Retinal pigment epithelial cell (primary cell): ENCODE measurements at regions not wholly inside any gene's neighbourhood (a gene's known extent, or its start where the extent isn't known, plus 50 kb on each side); places are given as distances from the start of the nearest gene placed in this dataset.

Experiments used
- DNase-seq: peaks from one replicate; pipeline ENCODE4 v3.0.0-alpha.2; 2010; ENCODE audit warnings: low read depth
- H3K4me3 ChIP-seq: 2 replicates; pipeline ENCODE4 v1.5.1; 2011; ENCODE audit warnings: mild to moderate bottlenecking, low read length, control low read depth, moderate library complexity
- TF ChIP-seq, protein P1 (sequence below): conservative IDR thresholded peaks from 2 replicates; pipeline ENCODE4 v1.5.1; 2011; ENCODE audit warnings: low read depth, low read length, control low read depth, inconsistent platforms

DNA sequence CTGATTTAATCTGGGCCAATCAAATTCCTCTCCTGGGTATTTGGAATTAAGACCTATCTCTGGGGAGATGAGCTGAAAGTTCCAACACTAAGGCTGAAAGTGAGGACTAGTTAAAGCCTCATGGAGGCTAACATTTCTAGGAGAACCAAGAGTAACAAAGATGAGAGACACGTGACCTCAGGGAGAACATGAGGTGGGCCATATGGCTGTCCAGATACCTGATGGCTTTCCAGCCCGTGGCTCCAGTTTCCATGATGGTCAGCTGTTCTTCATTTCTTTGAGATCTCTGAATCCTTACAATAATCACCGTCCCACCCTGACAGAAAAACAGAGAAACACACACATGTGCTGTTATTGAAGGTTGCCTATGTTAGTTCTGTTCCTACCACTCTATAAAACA lies 66.1 kb downstream of the LEPR start:
- TF ChIP-seq, protein P1, sequence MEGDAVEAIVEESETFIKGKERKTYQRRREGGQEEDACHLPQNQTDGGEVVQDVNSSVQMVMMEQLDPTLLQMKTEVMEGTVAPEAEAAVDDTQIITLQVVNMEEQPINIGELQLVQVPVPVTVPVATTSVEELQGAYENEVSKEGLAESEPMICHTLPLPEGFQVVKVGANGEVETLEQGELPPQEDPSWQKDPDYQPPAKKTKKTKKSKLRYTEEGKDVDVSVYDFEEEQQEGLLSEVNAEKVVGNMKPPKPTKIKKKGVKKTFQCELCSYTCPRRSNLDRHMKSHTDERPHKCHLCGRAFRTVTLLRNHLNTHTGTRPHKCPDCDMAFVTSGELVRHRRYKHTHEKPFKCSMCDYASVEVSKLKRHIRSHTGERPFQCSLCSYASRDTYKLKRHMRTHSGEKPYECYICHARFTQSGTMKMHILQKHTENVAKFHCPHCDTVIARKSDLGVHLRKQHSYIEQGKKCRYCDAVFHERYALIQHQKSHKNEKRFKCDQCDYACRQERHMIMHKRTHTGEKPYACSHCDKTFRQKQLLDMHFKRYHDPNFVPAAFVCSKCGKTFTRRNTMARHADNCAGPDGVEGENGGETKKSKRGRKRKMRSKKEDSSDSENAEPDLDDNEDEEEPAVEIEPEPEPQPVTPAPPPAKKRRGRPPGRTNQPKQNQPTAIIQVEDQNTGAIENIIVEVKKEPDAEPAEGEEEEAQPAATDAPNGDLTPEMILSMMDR = no peak
- DNase-seq = no peak
- H3K4me3 ChIP-seq = no peak overlapping the region

DNA sequence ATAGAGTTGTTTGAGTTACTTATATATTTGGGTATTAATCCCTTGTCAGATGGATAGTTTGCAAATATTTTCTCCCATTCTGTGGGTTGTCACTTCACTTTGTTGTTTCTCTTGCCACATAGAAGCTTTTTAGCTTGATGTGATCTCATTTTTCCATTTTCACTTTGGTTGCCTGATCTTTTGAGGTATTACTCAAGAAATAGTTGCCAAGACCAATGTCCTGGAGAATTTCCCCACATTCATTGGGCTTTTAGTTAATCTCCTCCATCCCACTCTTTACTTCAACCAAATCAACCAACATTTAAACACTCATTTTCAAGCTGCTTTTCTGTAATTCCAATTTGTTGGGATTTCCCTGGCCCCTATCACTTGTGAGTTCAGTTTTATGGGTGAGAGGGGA lies 69.0 kb downstream of the LEPR start:
- TF ChIP-seq, protein P1 = no peak
- H3K4me3 ChIP-seq = no peak overlapping the region
- no peak for DNase-seq

DNA sequence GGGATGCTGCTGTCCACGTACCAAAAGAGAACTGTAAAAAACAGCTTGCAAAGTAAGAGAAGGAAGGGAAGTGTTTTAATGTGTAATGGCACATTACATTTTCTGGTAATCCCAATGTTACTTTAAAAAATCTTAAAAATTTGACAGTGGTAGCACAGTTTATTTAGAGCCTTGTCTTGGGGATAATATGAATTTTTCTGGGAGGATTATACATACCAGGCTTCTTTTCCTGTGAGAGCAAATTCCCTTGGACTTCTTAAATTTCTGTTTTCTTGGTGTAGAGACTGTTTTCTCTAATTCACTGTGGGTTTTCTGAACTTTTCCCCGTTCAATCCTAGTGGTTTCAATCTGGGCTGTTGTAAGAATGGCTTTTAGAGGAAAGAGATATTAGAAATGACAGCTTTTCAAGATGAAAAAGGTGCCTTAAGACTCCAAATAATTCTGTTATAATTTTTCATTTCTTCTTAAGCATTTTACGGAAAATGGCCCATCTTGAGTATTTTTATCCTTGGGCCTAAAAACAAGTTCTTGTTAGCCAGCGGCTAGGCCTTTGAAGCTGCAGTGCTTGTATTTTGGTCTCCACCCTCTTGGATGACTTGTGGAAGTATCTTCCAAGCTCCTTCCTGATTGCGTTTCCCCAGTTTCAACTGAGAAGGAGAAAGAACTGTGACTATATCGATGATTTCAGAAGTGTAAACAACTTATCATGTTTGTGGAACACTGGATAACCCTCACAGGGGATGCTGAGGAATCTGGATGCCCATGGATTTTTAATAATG lies 70.0 kb downstream of the LEPR start:
- H3K4me3 ChIP-seq = no peak overlapping the region
- no peak for DNase-seq
- TF ChIP-seq, protein P1 = no peak

DNA sequence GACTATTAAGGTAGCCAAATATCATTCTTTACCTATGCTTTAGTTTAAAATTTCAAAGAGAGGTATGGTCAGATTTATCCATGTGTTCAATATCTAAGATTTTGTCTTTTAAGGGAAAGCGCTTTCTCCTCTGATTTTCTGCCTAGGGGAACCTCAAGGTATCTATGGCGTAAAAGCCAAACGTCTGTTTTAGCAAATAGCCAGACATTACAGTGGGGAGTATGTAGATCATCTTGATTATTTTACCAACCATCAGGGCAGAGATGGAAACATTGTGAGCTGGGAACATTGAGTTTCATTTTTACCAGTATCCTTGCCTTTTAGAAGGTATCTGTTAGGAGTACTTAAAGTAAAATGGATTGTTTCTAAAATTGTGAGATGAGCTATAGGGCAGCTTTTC lies 71.0 kb downstream of the LEPR start:
- DNase-seq = no peak
- TF ChIP-seq, protein P1 = no peak
- no peak overlapping the region for H3K4me3 ChIP-seq

DNA sequence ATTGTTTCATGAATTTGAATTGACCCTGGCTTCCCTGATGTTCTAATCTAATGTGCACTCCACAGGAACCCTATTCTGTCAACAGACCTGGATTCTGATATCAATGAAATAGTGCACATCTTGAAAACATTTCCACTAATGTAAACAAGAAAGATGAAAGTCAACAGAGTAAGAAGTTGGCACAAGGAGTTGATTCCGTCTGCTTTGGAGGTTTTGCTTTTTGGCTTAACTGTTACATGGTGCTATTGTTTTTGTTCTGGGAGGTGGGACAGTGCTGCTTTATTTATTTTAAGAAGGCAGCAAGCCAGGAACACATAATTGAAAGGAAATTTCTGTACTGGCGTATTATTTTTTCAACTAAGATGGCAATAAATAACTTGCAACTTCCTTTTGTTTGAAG lies 73.3 kb downstream of the LEPR start:
- DNase-seq = no peak
- no peak overlapping the region for H3K4me3 ChIP-seq
- TF ChIP-seq, protein P1 = no peak

DNA sequence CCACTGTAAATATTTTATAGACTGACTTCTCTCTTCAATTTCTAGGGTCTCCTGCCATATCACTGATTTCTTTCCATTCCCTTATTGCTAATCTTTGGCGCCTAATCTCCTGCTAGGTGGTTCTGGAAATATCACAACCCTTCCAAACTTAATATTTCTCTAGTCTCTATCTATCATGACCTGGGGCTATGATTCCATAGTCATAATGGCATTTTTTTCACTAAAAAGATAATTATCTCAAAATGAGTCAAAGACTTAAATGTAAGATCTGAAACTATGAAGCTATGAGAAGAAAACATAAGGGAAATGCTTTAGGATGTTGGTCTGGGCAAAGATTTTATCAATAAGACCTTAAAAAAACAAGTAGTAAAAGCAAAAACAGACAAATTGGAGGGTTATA lies 74.2 kb downstream of the LEPR start:
- TF ChIP-seq, protein P1 = no peak
- DNase-seq = no peak
- H3K4me3 ChIP-seq = no peak overlapping the region

DNA sequence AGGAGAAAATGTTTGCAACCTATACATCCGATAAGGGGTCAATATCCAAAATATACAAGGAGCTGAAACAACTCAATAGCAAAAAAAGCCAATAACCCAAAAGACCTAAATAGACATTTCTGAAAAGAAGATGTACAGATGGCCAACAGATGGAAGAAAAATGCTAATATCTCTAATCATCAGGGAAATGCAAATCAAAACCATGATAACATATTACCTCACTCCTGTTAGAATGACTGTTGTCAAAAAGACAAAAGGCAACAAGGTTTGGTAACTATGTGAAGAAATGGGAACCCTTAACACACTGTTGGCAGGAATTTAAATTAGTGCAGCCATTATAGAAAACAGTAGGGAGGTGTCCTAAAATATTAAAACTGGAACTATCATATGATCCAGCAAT lies 74.7 kb downstream of the LEPR start:
- no peak for DNase-seq

More for the DNA sequence above, 74.7 kb downstream of the LEPR start:
- TF ChIP-seq, protein P1 = no peak
- no peak overlapping the region for H3K4me3 ChIP-seq
